Panc1 (cell line): ENCODE measurements at regions not wholly inside any gene's neighbourhood (a gene's known extent, or its start where the extent isn't known, plus 50 kb on each side); places are given as distances from the start of the nearest gene placed in this dataset.
"Not testable (repeated sequence)": the region's sequence is repeated elsewhere in the genome, so short reads cannot be mapped to it uniquely, and the experiment has no call there.

Experiments used
- POLR2AphosphoS5 ChIP-seq: IDR thresholded peaks from 2 replicates; pipeline ENCODE4 v1.6.1; 2012; ENCODE audit warnings: mild to moderate bottlenecking, low read depth, low read length, moderate library complexity
- TF ChIP-seq, protein P1 (sequence below): fragments of 450-650 bp; IDR thresholded peaks from 2 replicates; pipeline ENCODE4 v1.5.1; 2017; ENCODE audit warnings: mild to moderate bottlenecking
- TF ChIP-seq, protein P2 (sequence below), 2 experiments: IDR thresholded peaks; 2 replicates each; pipeline ENCODE4 v1.6.1; 2011 to 2012; ENCODE audit warnings: low read depth in 2 of 2, control low read depth in 1 of 2, low read length in 1 of 2, mild to moderate bottlenecking in 1 of 2, moderate library complexity in 1 of 2; ENCODE audit not compliant: insufficient read depth in 1 of 2

DNA sequence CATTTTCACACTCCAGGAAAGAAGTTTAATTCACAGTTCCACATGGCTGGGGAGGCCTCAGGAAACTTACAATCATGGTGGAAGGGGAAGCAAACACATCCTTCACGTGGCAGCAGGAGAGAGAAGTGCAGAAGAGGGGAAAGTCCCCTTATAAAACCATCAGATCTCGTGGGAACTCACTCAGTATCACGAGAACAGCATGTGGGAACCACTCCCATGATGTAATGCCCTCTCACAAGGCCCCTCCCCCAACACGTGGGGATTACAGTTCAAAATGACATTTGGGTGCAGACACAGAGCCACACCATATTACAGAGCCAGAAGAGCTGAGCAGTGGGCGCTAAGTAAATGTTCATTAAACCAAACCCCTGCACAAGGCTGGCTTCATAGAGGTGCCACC is 126.0 kb downstream of the POTEM start:
- TF ChIP-seq, protein P1, sequence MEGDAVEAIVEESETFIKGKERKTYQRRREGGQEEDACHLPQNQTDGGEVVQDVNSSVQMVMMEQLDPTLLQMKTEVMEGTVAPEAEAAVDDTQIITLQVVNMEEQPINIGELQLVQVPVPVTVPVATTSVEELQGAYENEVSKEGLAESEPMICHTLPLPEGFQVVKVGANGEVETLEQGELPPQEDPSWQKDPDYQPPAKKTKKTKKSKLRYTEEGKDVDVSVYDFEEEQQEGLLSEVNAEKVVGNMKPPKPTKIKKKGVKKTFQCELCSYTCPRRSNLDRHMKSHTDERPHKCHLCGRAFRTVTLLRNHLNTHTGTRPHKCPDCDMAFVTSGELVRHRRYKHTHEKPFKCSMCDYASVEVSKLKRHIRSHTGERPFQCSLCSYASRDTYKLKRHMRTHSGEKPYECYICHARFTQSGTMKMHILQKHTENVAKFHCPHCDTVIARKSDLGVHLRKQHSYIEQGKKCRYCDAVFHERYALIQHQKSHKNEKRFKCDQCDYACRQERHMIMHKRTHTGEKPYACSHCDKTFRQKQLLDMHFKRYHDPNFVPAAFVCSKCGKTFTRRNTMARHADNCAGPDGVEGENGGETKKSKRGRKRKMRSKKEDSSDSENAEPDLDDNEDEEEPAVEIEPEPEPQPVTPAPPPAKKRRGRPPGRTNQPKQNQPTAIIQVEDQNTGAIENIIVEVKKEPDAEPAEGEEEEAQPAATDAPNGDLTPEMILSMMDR = not testable (repeated sequence)
- TF ChIP-seq POLR2AphosphoS5 = not testable (repeated sequence)
- TF ChIP-seq, protein P2, sequence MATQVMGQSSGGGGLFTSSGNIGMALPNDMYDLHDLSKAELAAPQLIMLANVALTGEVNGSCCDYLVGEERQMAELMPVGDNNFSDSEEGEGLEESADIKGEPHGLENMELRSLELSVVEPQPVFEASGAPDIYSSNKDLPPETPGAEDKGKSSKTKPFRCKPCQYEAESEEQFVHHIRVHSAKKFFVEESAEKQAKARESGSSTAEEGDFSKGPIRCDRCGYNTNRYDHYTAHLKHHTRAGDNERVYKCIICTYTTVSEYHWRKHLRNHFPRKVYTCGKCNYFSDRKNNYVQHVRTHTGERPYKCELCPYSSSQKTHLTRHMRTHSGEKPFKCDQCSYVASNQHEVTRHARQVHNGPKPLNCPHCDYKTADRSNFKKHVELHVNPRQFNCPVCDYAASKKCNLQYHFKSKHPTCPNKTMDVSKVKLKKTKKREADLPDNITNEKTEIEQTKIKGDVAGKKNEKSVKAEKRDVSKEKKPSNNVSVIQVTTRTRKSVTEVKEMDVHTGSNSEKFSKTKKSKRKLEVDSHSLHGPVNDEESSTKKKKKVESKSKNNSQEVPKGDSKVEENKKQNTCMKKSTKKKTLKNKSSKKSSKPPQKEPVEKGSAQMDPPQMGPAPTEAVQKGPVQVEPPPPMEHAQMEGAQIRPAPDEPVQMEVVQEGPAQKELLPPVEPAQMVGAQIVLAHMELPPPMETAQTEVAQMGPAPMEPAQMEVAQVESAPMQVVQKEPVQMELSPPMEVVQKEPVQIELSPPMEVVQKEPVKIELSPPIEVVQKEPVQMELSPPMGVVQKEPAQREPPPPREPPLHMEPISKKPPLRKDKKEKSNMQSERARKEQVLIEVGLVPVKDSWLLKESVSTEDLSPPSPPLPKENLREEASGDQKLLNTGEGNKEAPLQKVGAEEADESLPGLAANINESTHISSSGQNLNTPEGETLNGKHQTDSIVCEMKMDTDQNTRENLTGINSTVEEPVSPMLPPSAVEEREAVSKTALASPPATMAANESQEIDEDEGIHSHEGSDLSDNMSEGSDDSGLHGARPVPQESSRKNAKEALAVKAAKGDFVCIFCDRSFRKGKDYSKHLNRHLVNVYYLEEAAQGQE (IDR thresholded peaks at IDR 0.05; ENCODE audit: insufficient read depth in 1 of 2, low read depth in 2 of 2, low read length in 1 of 2) = not testable (repeated sequence)
